Right lobe of liver (tissue), 6 donors: ENCODE measurements at regions not wholly inside any gene's neighbourhood (a gene's known extent, or its start where the extent isn't known, plus 50 kb on each side); places are given as distances from the start of the nearest gene placed in this dataset.

Source experiments
- ATAC-seq, 4 donors: fragments of 200-7000 bp; cut with Tn5 transposase; one replicate each; pipeline ENCODE4 v1.9.1; 2020; ENCODE audit warnings: mild to moderate bottlenecking in 4 of 4, moderate library complexity in 4 of 4
- DNase-seq, 3 donors: peaks; one replicate each; pipeline ENCODE4 v3.0.0-alpha.2; 2020
- H3K27ac ChIP-seq, 3 donors: fragments of 200-600 bp; one replicate each; pipeline ENCODE4 v1.8.0; 2022
- H3K27me3 ChIP-seq, 2 donors: fragments of 200-600 bp; one replicate each; pipeline ENCODE4 v1.8.0; 2022
- H3K36me3 ChIP-seq, 4 donors: fragments of 200-600 bp; sonication (generic) in 1 of 4; one replicate each; pipeline versions ENCODE4 v1.5.1 to v1.8.0; 2017 to 2022; ENCODE audit warnings: control low read depth in 1 of 4
- H3K4me1 ChIP-seq, 4 donors: fragments of 200-600 bp; sonication (generic) in 1 of 4; one replicate each; pipeline versions ENCODE4 v1.5.1 to v1.8.0; 2017 to 2022; ENCODE audit warnings: control low read depth in 1 of 4
- H3K4me3 ChIP-seq, 3 donors: fragments of 200-600 bp; one replicate each; pipeline ENCODE4 v1.8.0; 2022
- H3K9me3 ChIP-seq, 4 donors: fragments of 200-600 bp; sonication (generic) in 1 of 4; one replicate each; pipeline versions ENCODE4 v1.5.1 to v1.8.0; 2017 to 2022; ENCODE audit warnings: control low read depth in 1 of 4
- POLR2A ChIP-seq: fragments of 450-650 bp; IDR thresholded peaks from one replicate; pipeline ENCODE4 v1.6.1; 2017; ENCODE audit warnings: antibody characterized with exemption, mild to moderate bottlenecking
- WGBS: methylation state at CpG from one replicate; pipeline ENCODE4 v1.1.6; 2018; ENCODE audit warnings: low coverage, low lambda C conversion rate; ENCODE audit not compliant: insufficient coverage; ENCODE audit errors: missing lambda C conversion rate; 5-methylcytosine and 5-hydroxymethylcytosine counted together
- intact Hi-C, 2 donors: fragments of 100-400 bp; cut with DNase I; formaldehyde crosslinking; loops; one replicate each; pipeline versions ENCODE4 v1.11.2 to v1.14.1; 2022
- TF ChIP-seq, protein P1 (sequence below), 4 donors: fragments of 200-600 bp in 3 of 4; fragments of 450-650 bp in 1 of 4; IDR thresholded peaks; one replicate each; pipeline versions ENCODE4 v1.5.1 to v1.8.0; 2016 to 2022; ENCODE audit warnings: antibody characterized with exemption in 4 of 4, mild to moderate bottlenecking in 2 of 4
- donor health status: DM: no; HTN: yes; CAD: no.
- donor health status: DM: no; HTN: no; CAD: no.
- donor health status: DM: no; HTN: no; CAD: no.
- donor health status: DM: no; HTN: yes; CAD: no.
- donor health status: DM: no; HTN: yes; CAD: no.

DNA sequence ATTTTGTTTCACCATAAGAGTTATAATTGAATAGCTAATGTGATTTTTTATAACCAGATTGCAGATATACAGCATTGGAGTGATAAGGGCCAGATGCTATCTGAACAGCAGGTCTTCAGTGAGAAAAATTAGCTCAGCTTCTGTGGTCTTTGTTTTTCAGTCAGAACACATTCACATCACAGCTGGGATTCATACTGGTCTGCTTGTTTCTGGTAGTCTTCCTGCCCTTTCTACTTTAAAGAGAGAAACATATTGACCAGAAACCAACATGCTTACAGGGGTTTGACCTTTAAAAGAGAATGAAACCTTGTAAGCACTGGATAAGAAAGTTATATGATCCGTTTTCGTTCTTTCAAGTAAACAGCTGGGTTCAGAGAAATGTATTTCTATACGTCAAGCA lies 213.7 kb upstream of the TMPRSS15 start:
- TF ChIP-seq, protein P1, sequence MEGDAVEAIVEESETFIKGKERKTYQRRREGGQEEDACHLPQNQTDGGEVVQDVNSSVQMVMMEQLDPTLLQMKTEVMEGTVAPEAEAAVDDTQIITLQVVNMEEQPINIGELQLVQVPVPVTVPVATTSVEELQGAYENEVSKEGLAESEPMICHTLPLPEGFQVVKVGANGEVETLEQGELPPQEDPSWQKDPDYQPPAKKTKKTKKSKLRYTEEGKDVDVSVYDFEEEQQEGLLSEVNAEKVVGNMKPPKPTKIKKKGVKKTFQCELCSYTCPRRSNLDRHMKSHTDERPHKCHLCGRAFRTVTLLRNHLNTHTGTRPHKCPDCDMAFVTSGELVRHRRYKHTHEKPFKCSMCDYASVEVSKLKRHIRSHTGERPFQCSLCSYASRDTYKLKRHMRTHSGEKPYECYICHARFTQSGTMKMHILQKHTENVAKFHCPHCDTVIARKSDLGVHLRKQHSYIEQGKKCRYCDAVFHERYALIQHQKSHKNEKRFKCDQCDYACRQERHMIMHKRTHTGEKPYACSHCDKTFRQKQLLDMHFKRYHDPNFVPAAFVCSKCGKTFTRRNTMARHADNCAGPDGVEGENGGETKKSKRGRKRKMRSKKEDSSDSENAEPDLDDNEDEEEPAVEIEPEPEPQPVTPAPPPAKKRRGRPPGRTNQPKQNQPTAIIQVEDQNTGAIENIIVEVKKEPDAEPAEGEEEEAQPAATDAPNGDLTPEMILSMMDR (IDR thresholded peaks at IDR 0.05) = no peak
- no peak for TF ChIP-seq POLR2A
- no peaks in the 10 kb centered on the region for H3K36me3 ChIP-seq
- no peak overlapping the region for H3K4me3 ChIP-seq
- H3K27ac ChIP-seq = no peak overlapping the region
- intact Hi-C loops = no loop called here
- DNase-seq = no peak
- WGBS = 32% methylated on average over 3 of the region's 3 CpGs
- no peaks in the 10 kb centered on the region for H3K9me3 ChIP-seq
- no peaks in the 10 kb centered on the region for H3K4me1 ChIP-seq
- H3K27me3 ChIP-seq = no peaks in the 10 kb centered on the region
- ATAC-seq = no peak

DNA sequence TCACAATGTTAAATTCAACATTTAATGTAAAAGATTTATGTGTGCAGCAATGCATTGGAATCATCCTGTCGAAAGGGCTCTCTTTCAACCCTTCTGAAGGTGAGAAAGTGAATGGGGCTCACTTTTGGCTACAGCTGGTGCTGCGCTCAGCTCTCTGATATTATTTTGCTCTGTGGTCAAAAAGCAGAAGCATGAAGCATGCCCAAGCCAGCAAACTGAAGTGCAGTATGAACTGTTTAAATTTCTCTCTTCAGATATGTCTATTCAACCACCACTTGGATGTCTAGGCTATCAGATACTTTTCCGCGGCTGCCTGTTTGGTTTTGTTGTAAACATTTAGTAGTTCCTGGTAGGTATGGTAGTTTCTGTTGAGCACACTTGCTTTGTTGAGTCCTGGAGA lies 216.9 kb upstream of the TMPRSS15 start:
- 35% methylated on average over 4 of the region's 4 CpGs for WGBS

DNA sequence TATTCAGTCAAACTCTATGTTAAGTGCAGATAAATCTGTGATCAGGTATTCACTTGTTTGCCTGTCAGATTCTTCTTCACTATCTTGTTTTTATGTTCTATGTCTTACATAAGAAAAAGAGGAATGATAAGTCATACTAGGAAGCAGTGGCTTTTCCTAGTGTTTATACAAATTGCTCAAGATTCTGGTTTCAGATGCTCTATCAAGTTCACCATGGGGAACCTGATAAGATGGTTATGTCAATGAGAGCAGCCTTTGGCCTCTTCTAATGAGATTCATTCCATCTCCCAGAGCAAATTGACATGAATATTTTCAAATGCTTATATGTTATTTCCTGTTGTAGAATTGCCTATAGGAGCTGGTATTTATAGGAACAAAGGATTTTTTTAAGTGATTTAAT lies 218.8 kb upstream of the TMPRSS15 start:
- Histone ChIP-seq H3K27me3 (no peaks in the 10 kb centered on the region), H3K4me1 (no peaks in the 10 kb centered on the region), H3K4me3 (no peak overlapping the region), H3K27ac (no peak overlapping the region), H3K36me3 (no peaks in the 10 kb centered on the region), H3K9me3 (no peaks in the 10 kb centered on the region)
- DNase-seq = no peak
- intact Hi-C loops = no loop called here
- no peak for ATAC-seq
- no peak for TF ChIP-seq POLR2A
- TF ChIP-seq, protein P1 (IDR thresholded peaks at IDR 0.05) = no peak

More for the DNA sequence above, 216.9 kb upstream of the TMPRSS15 start:
- intact Hi-C loops = no loop called here
- ATAC-seq (no peak), DNase-seq (no peak)
- H3K27ac ChIP-seq = no peak overlapping the region
- TF ChIP-seq POLR2A = no peak
- TF ChIP-seq, protein P1 (IDR thresholded peaks at IDR 0.05) = no peak
- no peaks in the 10 kb centered on the region for H3K27me3 ChIP-seq
- no peak overlapping the region for H3K4me3 ChIP-seq
- no peaks in the 10 kb centered on the region for H3K36me3 ChIP-seq
- no peaks in the 10 kb centered on the region for H3K9me3 ChIP-seq
- H3K4me1 ChIP-seq = no peaks in the 10 kb centered on the region

DNA sequence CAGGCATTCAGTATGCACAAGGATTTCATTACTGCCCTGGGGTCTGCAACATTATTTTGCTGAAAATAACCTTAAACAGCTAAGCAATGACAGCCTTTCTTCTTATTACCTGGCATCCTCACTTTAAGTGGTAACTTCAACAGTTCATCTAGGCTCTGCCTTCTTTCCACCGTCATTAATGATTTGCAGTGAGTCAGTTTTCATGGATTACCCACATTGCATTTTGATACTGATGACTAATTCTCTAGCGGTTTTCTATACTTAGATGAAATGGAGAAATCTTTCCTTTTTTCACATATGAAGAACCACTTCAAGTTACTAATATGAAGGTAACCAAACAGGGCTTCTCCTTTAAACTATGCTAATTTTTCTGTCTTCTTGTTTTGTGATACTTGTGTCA lies 226.9 kb upstream of the TMPRSS15 start:
- TF ChIP-seq, protein P1 (IDR thresholded peaks at IDR 0.05) = no peak
- no peak for TF ChIP-seq POLR2A
- Histone ChIP-seq H3K27ac (no peak overlapping the region), H3K27me3 (no peaks in the 10 kb centered on the region), H3K36me3 (no peaks in the 10 kb centered on the region), H3K9me3 (no peaks in the 10 kb centered on the region), H3K4me1 (no peaks in the 10 kb centered on the region), H3K4me3 (no peak overlapping the region)
- ATAC-seq (no peak), DNase-seq (no peak)
- 58% methylated on average over 2 of the region's 2 CpGs for WGBS
- intact Hi-C loops = no loop called here

DNA sequence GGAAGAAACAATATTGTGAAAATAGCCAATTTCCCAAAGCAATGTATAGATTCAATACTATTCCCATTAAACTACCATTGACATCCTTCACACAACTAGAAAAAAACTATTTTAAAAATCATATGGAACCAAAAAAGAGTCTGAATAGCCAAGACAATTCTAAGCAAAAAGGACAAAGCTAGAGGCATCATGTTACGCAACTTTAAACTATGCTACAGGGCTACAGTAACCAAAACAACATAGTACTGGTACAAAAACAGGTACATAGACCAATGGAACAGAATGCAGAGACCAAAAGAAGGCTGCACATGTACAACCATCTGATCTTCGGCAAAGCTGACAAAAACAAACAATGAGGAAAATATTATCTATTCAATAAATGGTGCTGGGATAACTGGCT lies 233.3 kb upstream of the TMPRSS15 start:
- TF ChIP-seq, protein P1 (IDR thresholded peaks at IDR 0.05) = no peak
- TF ChIP-seq POLR2A = no peak
- no peaks in the 10 kb centered on the region for H3K9me3 ChIP-seq
- ATAC-seq (no peak), DNase-seq (no peak)
- H3K27me3 ChIP-seq = no peaks in the 10 kb centered on the region
- no peaks in the 10 kb centered on the region for H3K4me1 ChIP-seq
- H3K27ac ChIP-seq = no peak overlapping the region
- intact Hi-C loops = no loop called here
- WGBS = 59% methylated on average over 2 of the region's 2 CpGs
- no peak overlapping the region for H3K4me3 ChIP-seq
- H3K36me3 ChIP-seq = no peaks in the 10 kb centered on the region
